Prostate gland (tissue), 2 donors: ENCODE measurements at regions not wholly inside any gene's neighbourhood (a gene's known extent, or its start where the extent isn't known, plus 50 kb on each side); places are given as distances from the start of the nearest gene placed in this dataset.

Experiments used
- CTCF ChIP-seq, 4 experiments: fragments of 200-600 bp in 2 of 4; fragments of 450-650 bp in 2 of 4; sonication (generic) in 2 of 4; IDR thresholded peaks; 1 replicate in 3 of 4; 2 replicates in 1 of 4; pipeline ENCODE4 v1.5.1; 2016 to 2019; ENCODE audit warnings: antibody characterized with exemption in 4 of 4, mild to moderate bottlenecking in 2 of 4, moderate library complexity in 2 of 4
- POLR2A ChIP-seq: fragments of 450-650 bp; IDR thresholded peaks from one replicate; pipeline ENCODE4 v1.6.1; 2016; ENCODE audit warnings: antibody characterized with exemption, mild to moderate bottlenecking

GRCh38 chr17:77374170-77374936 is 233.6 kb downstream of the SEC14L1 start:
- TF ChIP-seq POLR2A (peak; percentile 58), CTCF (IDR thresholded peaks at IDR 0.05) (peak in 2 of 4 experiments; percentile 14 to 30)
